ENCODE measurements at regions not wholly inside any gene's neighbourhood (a gene's known extent, or its start where the extent isn't known, plus 50 kb on each side); places are given as distances from the start of the nearest gene placed in this dataset.

DNA sequence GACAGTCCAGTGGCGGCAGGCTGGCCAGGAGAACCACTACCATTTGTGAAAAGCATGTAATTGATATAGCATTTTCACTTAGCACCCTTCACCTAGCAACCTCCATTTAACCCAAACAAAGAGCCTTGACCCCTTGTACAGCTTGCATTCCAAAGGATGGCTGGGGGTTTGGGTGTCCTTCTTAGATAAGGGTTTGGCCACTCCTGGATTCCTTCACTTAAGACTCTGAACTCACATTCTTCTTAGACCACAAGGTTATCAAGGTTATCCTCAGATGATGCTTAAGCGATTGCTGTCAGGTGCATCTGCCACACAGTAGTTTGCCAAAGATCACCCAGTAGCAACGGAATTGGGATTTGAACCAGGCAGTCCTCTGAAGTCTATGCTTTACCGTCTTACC lies 102.8 kb downstream of the ZNF664 start:
- TF ChIP-seq CSDC2 (CRISPR knock-in tag; IDR thresholded peaks at IDR 0.05) (no peak), ZFP3 (CRISPR knock-in tag; IDR thresholded peaks at IDR 0.05) (no peak), ZNF565 (CRISPR knock-in tag; conservative IDR thresholded peaks at IDR 0.05; ENCODE audit: low read depth) (no peak), OSR1 (CRISPR knock-in tag; IDR thresholded peaks at IDR 0.05) (no peak), ESRRG (CRISPR knock-in tag; IDR thresholded peaks at IDR 0.05) (no peak), GLIS3 (CRISPR knock-in tag; IDR thresholded peaks at IDR 0.05) (no peak), SNAI2 (CRISPR knock-in tag; IDR thresholded peaks at IDR 0.05) (no peak), ZFP30 (CRISPR knock-in tag; IDR thresholded peaks at IDR 0.05) (no peak), TOX (CRISPR knock-in tag; IDR thresholded peaks at IDR 0.05; ENCODE audit: borderline replicate concordance) (no peak), BACH2 (CRISPR knock-in tag; IDR thresholded peaks at IDR 0.05; ENCODE audit: borderline replicate concordance) (no peak)
- TF ChIP-seq, protein P1, sequence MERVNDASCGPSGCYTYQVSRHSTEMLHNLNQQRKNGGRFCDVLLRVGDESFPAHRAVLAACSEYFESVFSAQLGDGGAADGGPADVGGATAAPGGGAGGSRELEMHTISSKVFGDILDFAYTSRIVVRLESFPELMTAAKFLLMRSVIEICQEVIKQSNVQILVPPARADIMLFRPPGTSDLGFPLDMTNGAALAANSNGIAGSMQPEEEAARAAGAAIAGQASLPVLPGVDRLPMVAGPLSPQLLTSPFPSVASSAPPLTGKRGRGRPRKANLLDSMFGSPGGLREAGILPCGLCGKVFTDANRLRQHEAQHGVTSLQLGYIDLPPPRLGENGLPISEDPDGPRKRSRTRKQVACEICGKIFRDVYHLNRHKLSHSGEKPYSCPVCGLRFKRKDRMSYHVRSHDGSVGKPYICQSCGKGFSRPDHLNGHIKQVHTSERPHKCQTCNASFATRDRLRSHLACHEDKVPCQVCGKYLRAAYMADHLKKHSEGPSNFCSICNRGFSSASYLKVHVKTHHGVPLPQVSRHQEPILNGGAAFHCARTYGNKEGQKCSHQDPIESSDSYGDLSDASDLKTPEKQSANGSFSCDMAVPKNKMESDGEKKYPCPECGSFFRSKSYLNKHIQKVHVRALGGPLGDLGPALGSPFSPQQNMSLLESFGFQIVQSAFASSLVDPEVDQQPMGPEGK (CRISPR knock-in tag; IDR thresholded peaks at IDR 0.05; ENCODE audit: borderline replicate concordance), result no peak
- TF ChIP-seq, protein P2, sequence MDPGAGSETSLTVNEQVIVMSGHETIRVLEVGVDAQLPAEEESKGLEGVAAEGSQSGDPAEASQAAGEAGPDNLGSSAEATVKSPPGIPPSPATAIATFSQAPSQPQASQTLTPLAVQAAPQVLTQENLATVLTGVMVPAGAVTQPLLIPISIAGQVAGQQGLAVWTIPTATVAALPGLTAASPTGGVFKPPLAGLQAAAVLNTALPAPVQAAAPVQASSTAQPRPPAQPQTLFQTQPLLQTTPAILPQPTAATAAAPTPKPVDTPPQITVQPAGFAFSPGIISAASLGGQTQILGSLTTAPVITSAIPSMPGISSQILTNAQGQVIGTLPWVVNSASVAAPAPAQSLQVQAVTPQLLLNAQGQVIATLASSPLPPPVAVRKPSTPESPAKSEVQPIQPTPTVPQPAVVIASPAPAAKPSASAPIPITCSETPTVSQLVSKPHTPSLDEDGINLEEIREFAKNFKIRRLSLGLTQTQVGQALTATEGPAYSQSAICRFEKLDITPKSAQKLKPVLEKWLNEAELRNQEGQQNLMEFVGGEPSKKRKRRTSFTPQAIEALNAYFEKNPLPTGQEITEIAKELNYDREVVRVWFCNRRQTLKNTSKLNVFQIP (CRISPR knock-in tag; IDR thresholded peaks at IDR 0.05; ENCODE audit: borderline replicate concordance, low read depth), result no peak
- TF ChIP-seq, protein P3, sequence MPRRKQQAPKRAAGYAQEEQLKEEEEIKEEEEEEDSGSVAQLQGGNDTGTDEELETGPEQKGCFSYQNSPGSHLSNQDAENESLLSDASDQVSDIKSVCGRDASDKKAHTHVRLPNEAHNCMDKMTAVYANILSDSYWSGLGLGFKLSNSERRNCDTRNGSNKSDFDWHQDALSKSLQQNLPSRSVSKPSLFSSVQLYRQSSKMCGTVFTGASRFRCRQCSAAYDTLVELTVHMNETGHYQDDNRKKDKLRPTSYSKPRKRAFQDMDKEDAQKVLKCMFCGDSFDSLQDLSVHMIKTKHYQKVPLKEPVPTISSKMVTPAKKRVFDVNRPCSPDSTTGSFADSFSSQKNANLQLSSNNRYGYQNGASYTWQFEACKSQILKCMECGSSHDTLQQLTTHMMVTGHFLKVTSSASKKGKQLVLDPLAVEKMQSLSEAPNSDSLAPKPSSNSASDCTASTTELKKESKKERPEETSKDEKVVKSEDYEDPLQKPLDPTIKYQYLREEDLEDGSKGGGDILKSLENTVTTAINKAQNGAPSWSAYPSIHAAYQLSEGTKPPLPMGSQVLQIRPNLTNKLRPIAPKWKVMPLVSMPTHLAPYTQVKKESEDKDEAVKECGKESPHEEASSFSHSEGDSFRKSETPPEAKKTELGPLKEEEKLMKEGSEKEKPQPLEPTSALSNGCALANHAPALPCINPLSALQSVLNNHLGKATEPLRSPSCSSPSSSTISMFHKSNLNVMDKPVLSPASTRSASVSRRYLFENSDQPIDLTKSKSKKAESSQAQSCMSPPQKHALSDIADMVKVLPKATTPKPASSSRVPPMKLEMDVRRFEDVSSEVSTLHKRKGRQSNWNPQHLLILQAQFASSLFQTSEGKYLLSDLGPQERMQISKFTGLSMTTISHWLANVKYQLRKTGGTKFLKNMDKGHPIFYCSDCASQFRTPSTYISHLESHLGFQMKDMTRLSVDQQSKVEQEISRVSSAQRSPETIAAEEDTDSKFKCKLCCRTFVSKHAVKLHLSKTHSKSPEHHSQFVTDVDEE (CRISPR knock-in tag; IDR thresholded peaks at IDR 0.05), result no peak
- TF ChIP-seq, protein P4, sequence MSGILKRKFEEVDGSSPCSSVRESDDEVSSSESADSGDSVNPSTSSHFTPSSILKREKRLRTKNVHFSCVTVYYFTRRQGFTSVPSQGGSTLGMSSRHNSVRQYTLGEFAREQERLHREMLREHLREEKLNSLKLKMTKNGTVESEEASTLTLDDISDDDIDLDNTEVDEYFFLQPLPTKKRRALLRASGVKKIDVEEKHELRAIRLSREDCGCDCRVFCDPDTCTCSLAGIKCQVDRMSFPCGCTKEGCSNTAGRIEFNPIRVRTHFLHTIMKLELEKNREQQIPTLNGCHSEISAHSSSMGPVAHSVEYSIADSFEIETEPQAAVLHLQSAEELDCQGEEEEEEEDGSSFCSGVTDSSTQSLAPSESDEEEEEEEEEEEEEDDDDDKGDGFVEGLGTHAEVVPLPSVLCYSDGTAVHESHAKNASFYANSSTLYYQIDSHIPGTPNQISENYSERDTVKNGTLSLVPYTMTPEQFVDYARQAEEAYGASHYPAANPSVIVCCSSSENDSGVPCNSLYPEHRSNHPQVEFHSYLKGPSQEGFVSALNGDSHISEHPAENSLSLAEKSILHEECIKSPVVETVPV (CRISPR knock-in tag; IDR thresholded peaks at IDR 0.05), result no peak

All from SK-N-SH treated with all-trans-retinoic acid at 6 μM for 48 hours (cell line).